NCI-H1092 treated with DMSO at 0.1 percent for 48 hours (cell line): ENCODE measurements at regions not wholly inside any gene's neighbourhood (a gene's known extent, or its start where the extent isn't known, plus 50 kb on each side); places are given as distances from the start of the nearest gene placed in this dataset.

Experiments used
- DNase-seq: peaks from one replicate; lab custom pipeline; 2025; lab: John Stamatoyannopoulos, UW

GRCh38 chr2:16254356-16254965, 314.1 kb downstream of the MYCN start:
- no peak for DNase-seq

- no peak for DNase-seq
Measured at GRCh38 chr2:16253291-16253690, 312.9 kb downstream of the MYCN start.

GRCh38 chr2:16252891-16253290, 312.5 kb downstream of the MYCN start:
- DNase-seq: no peak

DNA sequence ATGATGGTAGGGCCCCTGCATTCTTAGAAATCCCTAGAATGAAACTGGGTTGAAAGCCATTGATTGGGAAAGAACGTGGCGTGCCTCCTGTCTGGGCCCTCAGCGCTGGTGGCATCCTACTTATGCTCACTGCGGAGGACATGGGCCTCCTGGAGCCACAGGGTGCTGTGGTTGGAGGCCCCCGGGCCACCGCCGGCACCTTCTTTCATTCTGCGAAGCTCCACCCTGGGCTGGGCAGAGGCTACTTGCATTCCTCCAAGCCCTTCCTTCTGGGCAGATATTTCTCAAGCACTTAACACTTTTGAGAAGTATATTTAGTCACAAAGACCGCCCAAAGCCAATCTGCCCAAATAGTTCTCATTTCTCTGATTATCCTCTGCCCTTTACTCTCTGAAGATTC, 311.9 kb downstream of the MYCN start:
- no peak for DNase-seq

DNA sequence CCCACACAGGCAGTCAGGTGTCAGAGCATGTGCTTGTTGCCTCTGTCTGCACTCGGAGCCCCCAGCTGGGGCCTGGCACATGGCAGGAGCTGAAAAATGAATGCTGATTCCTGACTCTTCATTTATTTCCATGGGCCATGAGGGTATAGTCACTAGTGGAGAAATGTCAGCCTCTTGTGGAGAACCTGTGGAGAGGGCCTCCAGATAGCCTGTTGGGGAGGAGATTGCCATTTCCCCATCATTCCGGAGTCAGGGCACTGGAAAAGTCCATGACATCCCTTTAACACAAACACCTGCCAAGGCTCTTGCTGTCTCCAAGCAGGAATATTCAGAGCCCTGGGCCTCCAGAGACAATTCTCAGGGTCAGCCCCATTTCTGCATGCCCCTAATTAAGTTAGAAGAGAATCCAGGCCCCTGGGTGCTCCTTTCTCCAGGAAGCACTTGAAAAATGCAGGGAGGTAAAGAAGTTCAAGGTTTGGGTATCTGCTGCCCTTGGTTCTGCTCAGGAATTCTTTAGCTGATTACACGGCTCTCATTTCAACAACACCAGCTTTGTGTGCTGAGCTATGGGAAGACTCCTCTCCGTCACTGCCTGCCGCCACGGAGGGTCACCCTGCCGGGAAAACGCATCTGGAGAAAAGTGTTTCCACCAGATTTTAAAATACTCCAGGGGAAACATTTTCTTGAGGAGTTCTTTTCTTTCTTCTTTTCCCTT, 311.3 kb downstream of the MYCN start:
- DNase-seq: no peak

GRCh38 chr2:16250886-16251285, 310.5 kb downstream of the MYCN start:
- DNase-seq: no peak

GRCh38 chr2:16250466-16250865, 310.1 kb downstream of the MYCN start:
- no peak for DNase-seq

- no peak for DNase-seq
Measured at GRCh38 chr2:16250056-16250425, 309.7 kb downstream of the MYCN start.

DNA sequence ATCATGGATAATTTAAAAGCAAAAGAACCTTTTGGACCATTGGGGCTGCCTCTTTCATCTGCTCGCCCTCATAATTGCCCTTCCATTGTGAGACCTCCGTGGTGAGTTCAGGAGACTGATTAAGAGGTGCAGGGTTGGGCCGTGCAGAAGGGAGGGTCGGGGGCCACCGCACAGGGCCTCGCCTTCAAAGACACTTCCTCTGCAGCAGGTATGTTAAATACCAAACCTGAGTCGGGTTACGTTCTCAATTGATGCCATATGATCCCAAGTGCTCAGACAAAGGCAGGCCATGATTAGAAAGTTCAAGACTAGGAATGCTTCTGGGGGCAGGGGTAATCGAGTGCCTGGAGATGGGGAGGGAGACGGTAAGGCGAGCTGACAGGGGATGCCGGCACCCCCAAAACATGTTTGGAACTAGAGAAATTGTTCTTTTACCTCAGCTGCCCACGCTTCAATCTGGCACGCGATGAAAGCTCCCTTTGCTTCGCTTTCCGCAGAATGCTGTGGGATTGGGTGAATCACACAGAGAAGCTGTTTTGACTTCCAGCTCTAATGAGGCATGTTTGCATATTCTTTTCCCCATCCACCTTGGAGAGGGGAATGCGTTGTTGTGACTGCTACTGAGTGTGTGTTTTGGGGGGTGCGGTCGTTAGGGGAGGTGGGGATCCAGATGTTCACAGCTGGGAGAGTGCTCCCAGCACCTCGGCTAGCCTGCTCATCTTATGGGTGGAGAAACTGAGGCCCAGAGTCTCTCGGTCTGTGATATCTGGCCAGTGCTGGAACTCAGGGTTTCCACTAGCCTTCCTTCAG, 309.1 kb downstream of the MYCN start:
- DNase-seq: no peak

DNA sequence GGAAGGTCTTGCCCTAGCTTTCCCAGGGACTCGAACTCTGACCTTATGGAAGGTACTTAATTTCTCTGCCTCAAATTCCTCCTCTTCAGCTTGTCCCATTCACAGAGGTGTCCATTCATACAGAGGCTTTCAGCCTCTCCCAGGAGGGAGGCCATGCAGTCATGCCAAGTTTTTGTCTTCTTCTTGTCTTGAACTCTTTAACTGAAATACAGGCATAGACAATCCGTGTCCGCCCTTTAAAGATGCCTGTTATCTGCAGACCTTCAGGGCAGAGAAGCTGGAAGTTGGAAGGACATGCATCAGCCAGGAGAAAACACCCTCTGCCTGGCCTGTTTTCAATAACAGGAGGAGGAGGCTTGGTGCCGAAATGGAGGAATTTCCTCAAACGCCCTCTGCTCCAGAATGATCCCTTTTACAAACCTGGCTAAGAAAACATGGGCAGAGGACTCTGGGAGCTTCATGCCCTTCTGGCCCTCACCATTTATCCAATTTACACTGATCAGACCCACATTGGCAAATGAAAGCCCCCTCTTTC, 308.3 kb downstream of the MYCN start:
- DNase-seq: no peak

GRCh38 chr2:16247326-16248122, 307.2 kb downstream of the MYCN start:
- DNase-seq: no peak

GRCh38 chr2:16246911-16247310, 306.6 kb downstream of the MYCN start:
- DNase-seq: no peak

DNA sequence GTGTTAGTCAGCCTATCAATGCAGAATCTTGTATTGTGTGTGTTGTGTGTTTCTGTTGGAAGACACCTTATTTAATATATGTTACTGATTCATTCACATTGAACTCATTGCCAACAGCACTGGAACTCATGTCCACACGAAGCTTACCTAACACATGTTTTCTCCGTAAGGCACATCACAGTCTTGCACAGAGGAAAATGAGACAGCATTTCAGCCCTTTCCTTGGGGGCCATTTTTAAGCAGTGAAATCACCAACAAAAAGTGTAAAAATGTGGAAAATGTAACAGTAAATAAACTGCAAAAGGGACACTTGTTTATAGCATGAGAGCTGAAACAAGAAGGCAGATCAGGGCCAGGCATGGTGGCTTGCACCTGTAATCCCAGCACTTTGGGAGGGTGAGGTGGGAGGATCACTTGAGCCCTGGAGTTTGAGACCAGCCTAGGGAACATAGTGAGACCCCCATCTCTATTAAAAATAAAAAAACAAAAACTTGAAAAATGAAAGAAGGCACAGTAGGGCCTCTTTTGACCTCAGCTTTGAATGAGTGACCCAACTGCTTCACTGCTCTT, 306.0 kb downstream of the MYCN start:
- DNase-seq: no peak

- no peak for DNase-seq
Measured at GRCh38 chr2:16245481-16246054, 305.2 kb downstream of the MYCN start.

DNA sequence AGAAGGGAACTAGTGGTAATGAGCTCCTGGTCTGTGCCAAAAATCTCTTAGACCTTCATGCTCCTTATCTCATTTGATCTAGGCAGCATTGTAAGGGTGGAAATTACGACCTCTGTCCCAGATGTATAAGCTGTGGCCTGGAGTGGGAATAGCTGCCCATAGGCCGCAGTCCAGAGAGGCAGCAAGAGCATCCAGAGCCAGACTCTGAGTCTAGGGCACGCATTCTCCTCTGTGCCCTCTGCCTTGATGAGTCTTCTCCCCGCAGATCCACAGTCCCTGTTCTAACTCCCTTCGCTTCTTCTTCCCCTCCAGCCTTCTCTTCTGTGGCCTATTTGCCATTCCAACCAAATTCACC, 304.6 kb downstream of the MYCN start:
- DNase-seq: no peak

- DNase-seq: no peak
Measured at GRCh38 chr2:16244153-16244965, 304.0 kb downstream of the MYCN start.

GRCh38 chr2:16243411-16243996, 303.2 kb downstream of the MYCN start:
- DNase-seq: no peak

- DNase-seq: no peak
Measured at GRCh38 chr2:16242906-16243305, 302.6 kb downstream of the MYCN start.

GRCh38 chr2:16241166-16242160, 301.1 kb downstream of the MYCN start:
- no peak for DNase-seq
